ENCODE measurements at regions not wholly inside any gene's neighbourhood (a gene's known extent, or its start where the extent isn't known, plus 50 kb on each side); places are given as distances from the start of the nearest gene placed in this dataset.
"Not testable (repeated sequence)": the region's sequence is repeated elsewhere in the genome, so short reads cannot be mapped to it uniquely, and the experiment has no call there.

GRCh38 chr2:195331129-195331528 is 325.9 kb upstream of the SLC39A10 start:
- no peak for DNase-seq
- Mint-ChIP-seq H3K4me1 (peaks cover 6% of the 10 kb centered on the region), H3K27me3 (ENCODE audit: low read depth, poor library complexity) (peaks cover 4% of the 10 kb centered on the region), H3K4me3 (no peak overlapping the region), H3K27ac (no peak overlapping the region), H3K9me3 (peaks cover 24% of the 10 kb centered on the region), H3K36me3 (ENCODE audit: low read depth) (peaks cover 5% of the 10 kb centered on the region)
- TF ChIP-seq CTCF (IDR thresholded peaks at IDR 0.05): no peak

- no peak for TF ChIP-seq CTCF (IDR thresholded peaks at IDR 0.05)
- Mint-ChIP-seq H3K27ac (peak overlapping the region; percentile 77), H3K36me3 (ENCODE audit: low read depth) (peaks cover 5% of the 10 kb centered on the region), H3K9me3 (peaks cover 25% of the 10 kb centered on the region), H3K4me1 (peaks cover 6% of the 10 kb centered on the region), H3K27me3 (ENCODE audit: low read depth, poor library complexity) (peaks cover 4% of the 10 kb centered on the region), H3K4me3 (no peak overlapping the region)
- DNase-seq: no peak
Observed at GRCh38 chr2:195330513-195330956, 326.5 kb upstream of the SLC39A10 start.

GRCh38 chr2:195329784-195330183 is 327.2 kb upstream of the SLC39A10 start:
- H3K27me3 Mint-ChIP-seq (ENCODE audit: low read depth, poor library complexity); H3K4me3 Mint-ChIP-seq; H3K4me1 Mint-ChIP-seq: not testable (repeated sequence)

GRCh38 chr2:195326537-195326936 is 330.5 kb upstream of the SLC39A10 start:
- no peak for DNase-seq
- Mint-ChIP-seq H3K27ac (no peak overlapping the region), H3K4me3 (no peak overlapping the region), H3K9me3 (peaks cover 25% of the 10 kb centered on the region), H3K36me3 (ENCODE audit: low read depth) (peaks cover 5% of the 10 kb centered on the region), H3K27me3 (ENCODE audit: low read depth, poor library complexity) (no peaks in the 10 kb centered on the region), H3K4me1 (peaks cover 14% of the 10 kb centered on the region)
- TF ChIP-seq CTCF (IDR thresholded peaks at IDR 0.05): no peak

More at GRCh38 chr2:195329784-195330183, 327.2 kb upstream of the SLC39A10 start:
- H3K36me3 Mint-ChIP-seq (ENCODE audit: low read depth); H3K27ac Mint-ChIP-seq; DNase-seq: not testable (repeated sequence)
- peaks cover 23% of the 10 kb centered on the region for H3K9me3 Mint-ChIP-seq

DNA sequence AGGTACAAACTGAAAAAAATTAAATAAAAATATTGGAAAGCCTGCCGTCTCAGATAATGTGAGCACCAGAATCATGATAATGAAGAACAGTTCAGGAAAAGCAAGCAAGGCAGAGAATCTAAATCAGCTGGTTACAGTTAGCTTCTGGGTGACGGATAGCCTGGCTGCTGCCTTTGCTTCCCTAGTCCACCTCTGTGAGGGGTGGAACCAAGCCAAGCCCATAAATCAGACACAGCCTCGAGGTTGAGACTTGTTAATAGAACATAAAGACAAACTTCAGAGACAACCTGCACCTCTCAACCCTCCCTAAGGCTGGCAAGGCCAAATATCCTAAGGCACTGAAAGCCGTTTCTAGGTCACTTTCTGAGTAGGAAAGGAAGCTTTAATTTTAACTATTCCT is 334.7 kb upstream of the SLC39A10 start:
- peak; percentile 30 for DNase-seq
- no peak for TF ChIP-seq CTCF (IDR thresholded peaks at IDR 0.05)
- no peaks in the 10 kb centered on the region for H3K27me3 Mint-ChIP-seq (ENCODE audit: low read depth, poor library complexity)
- peaks cover 16% of the 10 kb centered on the region for H3K4me1 Mint-ChIP-seq
- H3K9me3 Mint-ChIP-seq: peaks cover 17% of the 10 kb centered on the region
- H3K4me3 Mint-ChIP-seq: no peak overlapping the region
- no peaks in the 10 kb centered on the region for H3K36me3 Mint-ChIP-seq (ENCODE audit: low read depth)
- H3K27ac Mint-ChIP-seq: no peak overlapping the region

GRCh38 chr2:195320413-195320973 is 336.5 kb upstream of the SLC39A10 start:
- no peak for DNase-seq
- no peaks in the 10 kb centered on the region for H3K27me3 Mint-ChIP-seq (ENCODE audit: low read depth, poor library complexity)
- H3K27ac Mint-ChIP-seq: no peak overlapping the region
- no peaks in the 10 kb centered on the region for H3K36me3 Mint-ChIP-seq (ENCODE audit: low read depth)
- peaks cover 16% of the 10 kb centered on the region for H3K4me1 Mint-ChIP-seq
- peaks cover 13% of the 10 kb centered on the region for H3K9me3 Mint-ChIP-seq
- H3K4me3 Mint-ChIP-seq: no peak overlapping the region
- TF ChIP-seq CTCF (IDR thresholded peaks at IDR 0.05): no peak
